HS-27A (cell line): ENCODE measurements at regions not wholly inside any gene's neighbourhood (a gene's known extent, or its start where the extent isn't known, plus 50 kb on each side); places are given as distances from the start of the nearest gene placed in this dataset.
"Not testable (repeated sequence)": the region's sequence is repeated elsewhere in the genome, so short reads cannot be mapped to it uniquely, and the experiment has no call there.

Source experiments
- DNase-seq: peaks from one replicate; pipeline ENCODE4 v3.0.0-alpha.2; 2012; ENCODE audit warnings: low read depth, missing footprints

DNA sequence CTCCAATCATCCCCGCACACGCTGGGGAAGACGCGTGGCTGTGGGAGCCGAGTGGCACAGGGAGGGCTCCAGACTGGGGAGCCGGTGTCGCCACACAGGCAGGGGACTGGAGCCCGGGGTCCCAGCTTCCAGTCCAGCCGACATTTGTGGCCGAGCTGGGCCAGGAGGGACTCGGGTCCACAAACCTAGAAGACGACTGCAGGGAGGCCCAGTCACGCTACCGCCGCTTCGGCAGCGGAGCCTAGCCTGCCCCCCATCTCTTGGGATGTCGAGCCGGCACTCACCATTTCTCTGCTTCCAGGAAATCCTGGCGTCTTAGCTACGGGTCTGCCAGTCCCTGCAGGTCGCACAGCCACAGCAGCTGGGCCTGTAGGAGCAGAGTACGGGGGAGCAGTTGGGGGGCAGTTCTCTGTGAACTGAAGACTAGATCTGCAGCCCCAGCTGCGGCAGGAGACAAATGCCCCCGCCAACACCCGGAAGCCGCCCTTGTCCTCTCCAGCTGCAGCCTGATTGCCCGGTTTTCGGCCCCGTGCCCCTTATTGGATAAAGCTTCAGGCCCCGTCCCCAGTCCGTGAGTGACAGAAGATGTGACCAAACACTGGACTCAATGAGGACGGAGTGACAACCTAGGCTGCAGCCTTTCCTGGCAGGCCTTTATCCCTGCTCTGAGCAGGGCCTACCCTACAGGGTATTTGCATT lies 270.7 kb downstream of the ZNF33B start:
- peak; percentile 59 for DNase-seq

GRCh38 chr10:42351745-42352144 lies 286.6 kb downstream of the ZNF33B start:
- no peak for DNase-seq

DNA sequence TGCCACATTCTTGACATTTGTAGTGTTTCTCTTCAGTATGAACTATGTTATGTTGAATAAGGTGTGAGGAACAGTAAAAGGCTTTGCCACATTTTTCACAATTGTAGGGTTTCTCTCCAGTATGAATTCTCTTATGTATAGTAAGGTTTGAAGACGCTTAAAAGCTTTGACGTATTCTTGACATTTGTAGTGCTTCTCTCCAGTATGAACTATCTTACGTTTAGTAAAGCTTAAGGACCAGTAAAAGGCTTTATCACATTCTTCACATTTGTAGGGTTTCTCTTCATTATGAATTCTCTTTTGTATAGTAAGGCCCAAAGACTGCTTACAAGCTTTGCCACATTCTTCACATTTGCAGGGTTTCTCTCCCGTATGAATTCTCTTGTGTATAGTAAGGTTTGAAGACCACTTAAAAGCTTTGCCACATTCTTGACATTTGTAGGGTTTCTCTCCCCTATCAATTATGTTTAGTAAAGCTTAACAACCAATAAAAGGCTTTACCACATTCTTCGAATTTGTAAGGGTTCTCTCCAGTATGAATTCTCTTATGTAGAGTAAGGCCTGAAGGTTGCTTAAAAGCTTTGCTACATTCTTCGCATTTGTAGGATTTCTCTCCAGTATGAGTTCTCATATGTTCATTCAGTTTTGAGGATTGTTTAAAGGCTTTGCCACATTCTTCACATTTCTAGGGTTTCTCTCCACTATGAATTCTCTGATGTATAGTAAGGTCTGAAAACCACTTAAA lies 301.6 kb downstream of the ZNF33B start:
- not testable (repeated sequence) for DNase-seq

DNA sequence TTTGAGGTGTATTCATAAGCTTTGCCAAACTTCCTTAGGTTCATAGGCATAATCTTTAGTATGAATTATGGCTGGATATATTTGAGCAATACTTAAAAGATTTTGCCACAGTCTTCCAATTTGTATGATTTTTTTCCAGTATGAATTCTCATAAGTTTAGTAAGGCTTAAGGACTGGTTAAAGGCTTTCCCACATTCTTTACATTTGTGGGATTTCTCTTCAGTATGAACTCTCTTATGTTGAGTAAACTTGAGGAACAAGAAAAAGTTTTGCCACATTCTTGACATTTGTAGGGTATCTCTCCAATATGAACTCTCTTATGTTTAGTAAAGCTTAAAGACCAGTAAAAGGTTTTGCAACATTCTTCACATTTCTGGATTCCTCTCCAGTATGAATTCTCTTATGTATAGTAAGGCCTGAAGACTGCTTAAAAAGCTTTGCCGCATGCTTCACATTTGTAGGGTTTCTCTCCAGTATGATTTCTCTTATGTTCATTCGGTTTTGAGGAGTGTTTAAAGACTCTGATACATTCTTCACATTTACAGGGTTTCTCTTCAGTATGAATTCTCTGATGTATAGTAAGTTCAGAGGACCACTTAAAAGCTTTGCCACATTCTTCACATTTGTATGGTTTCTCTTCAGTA lies 302.6 kb downstream of the ZNF33B start:
- not testable (repeated sequence) for DNase-seq

GRCh38 chr10:42304341-42304740 lies 334.0 kb downstream of the ZNF33B start:
- no peak for DNase-seq

GRCh38 chr10:42281896-42282295 lies 356.5 kb downstream of the ZNF33B start:
- not testable (repeated sequence) for DNase-seq

DNA sequence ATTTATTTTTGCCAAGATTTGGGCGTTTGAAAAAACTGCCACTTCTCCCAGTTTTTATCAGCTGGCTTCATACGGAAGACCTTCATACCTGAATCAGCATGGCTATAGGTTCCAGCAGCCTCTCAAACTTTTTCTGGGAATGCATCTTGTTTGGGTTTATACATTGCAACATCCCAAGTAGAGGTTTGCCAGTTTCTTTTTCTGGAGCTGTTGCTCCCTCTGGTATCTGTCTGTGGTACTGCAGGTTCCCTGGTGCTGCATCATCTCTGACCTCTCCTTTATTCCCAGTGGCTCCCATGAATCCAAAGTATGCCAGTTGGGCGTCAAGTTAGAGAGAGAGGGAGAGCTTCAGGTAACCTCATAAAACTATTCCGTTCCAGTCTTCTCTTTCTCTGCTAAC lies 368.6 kb downstream of the ZNF33B start:
- DNase-seq, result not testable (repeated sequence)

DNA sequence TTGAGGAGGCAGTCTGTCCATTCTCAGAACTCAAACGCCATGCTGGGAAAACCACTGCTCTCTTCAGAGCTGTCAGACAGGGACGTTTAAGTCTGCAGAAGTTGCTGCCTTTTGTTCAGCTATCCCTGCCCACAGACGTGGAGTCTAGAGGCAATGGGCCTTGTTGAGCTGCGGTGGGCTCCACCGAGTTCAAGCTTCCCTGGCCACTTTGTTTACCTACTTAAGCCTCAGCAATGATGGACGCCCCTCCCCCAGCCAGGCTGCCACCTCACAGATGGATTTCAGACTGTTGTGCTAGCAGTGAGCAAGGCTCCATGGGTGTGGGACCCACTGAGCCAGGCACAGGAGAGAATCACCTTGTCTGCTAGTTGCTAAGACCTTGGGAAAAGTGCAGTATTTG lies 375.1 kb downstream of the ZNF33B start:
- DNase-seq, result not testable (repeated sequence)

- DNase-seq, result not testable (repeated sequence)
Measured at GRCh38 chr10:42243002-42243401, 395.4 kb downstream of the ZNF33B start.

DNA sequence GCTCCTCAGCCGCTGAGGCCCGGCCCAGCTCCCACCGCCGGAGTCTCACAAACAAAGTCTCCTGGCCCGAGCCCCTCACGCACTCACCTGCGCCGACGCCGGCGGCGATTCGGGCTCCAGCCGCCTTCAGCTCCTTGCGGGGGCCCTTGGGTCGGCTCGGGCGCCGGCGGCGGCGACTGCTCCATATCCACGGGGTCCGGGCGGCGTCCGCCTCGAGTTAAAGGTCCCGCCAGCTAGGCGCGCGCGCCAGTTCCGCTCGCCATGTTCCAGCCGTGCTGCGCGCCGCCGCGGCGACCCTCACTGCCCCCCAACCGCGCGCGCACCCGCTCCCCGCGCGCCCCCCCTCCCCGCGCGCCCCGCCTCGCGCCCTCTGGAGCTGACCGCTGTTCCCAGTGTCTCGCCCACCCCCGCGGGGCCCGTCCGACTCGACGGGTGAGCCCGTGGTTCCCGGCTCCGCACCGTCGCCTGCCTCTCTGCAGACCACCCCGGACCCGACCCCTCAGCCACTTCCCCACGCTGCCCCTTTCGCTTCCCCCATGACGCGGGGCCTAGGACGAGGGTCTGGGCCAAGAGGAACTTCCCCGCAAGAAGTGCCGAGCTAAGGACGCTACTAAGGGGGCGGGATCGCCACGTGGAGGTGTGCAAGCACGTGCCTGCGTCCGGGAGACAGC lies 396.1 kb downstream of the ZNF33B start:
- no peak for DNase-seq

DNA sequence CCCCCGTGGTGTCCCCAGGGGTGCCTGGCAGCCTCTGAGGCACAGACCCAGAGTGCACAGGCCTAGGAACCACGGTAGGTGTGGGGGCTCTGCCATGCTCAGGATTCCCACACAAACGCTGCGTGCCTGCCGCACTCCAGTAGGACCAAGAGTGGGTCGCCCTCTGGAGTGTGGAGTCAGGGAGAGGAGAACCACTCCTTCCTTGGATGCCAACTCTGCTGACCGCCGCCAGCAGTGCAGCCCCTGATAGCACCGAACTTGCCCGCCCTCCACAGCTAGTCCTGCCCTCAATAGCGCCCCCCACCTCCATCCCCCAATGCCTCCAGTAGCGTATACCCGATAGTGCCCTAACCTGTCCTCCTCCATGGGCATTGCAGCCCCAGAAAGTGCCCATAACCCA lies 402.0 kb downstream of the ZNF33B start:
- DNase-seq, result not testable (repeated sequence)

DNA sequence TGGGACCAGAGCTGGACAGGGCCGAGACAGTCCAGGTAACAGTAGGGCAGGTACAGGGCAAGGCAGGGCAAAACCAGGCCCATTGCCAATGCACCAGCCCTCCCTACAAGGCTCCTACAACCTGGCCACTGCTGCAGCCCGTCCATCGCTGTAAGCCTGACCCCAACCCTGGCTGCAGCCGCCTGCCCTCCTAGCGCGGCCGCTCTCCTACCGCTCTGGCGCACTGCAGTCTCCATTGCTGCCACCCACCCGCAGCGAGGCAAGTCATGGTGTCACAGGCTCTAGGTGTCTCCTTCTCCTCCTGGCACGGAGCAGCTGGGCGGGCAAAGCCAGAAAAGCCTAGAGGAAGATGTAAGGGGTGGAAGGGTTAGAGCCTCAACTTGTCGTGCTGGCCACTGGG lies 402.6 kb downstream of the ZNF33B start:
- not testable (repeated sequence) for DNase-seq

GRCh38 chr10:42235241-42235640 lies 403.1 kb downstream of the ZNF33B start:
- not testable (repeated sequence) for DNase-seq

- not testable (repeated sequence) for DNase-seq
Measured at GRCh38 chr10:42234506-42234905, 403.9 kb downstream of the ZNF33B start.

DNA sequence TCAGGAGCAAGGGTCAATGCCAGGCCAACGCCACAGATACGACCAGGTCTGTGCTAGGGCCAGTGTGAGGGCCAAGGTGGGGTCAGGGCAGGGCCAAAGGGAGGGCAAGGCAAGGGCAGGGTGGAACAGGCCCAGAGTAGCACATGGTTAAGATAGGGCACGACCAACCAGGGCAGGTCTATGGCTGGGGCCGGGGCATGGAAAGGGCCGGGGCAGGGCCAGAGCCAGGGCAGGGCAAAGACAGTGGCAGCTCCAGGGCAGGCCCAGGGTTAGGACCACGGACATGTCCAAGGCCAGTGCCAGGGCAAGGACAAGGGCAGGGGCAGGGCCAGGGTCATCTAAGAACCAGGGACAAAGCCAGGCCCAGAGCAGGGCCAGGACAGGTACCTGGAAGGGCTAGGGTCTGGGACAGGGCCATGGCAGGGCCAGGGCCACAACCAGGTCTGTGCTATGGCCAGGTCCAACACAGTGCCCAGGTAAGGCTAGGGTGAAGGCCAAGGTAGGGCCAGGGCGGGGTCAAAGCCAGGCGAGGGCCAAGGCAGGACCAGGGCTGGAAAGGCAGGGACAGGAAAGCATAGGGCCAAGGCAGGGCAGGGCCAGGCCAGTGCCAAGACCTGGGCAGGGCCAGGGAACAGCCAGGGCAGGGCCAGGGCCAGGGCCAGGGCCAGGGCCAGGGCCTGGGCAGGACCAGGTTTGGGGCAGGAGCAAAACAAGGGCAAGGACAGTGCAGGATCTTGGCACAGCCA lies 404.7 kb downstream of the ZNF33B start:
- not testable (repeated sequence) for DNase-seq

DNA sequence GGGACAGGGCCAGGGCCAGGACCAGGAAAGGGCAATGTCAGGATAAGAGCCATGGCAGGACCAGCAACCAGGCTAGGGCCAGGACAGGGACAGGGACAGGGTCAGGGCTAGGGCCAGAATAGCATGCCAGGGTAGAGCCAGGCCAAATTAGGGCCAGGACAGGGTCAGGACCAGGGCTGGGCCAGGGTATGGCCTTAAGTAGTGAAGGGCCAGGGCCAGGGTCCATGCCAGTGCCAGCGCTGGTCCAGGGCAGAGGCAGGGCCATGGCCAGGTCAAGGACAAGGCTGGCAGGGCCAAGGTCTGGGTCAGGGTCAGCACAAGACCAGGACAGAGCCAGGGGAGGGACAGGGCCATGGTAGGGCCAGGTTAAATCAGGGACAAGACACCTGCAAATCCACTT lies 405.4 kb downstream of the ZNF33B start:
- not testable (repeated sequence) for DNase-seq

DNA sequence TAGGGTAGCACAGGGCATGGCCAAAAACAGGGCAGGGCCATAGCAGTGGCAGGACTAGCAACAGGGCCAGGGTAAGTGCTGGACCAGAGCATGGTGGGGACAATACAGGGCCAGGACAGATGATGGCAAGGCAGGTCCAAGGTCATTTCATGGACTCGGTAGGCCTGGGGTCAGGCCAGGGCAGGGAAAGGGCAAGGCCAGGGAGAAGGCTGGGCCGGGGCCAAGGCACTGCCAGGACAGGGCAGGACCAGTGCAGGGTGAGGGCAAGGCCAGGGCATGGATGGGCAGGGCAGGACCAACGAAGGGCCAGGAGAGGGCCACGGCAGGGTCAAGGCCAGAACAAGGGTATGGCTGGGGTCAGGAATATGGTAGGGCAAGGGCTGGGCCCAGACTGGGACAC lies 407.6 kb downstream of the ZNF33B start:
- DNase-seq, result not testable (repeated sequence)

GRCh38 chr10:42230115-42230514 lies 408.3 kb downstream of the ZNF33B start:
- not testable (repeated sequence) for DNase-seq

GRCh38 chr10:42227859-42228258 lies 410.5 kb downstream of the ZNF33B start:
- DNase-seq, result not testable (repeated sequence)

DNA sequence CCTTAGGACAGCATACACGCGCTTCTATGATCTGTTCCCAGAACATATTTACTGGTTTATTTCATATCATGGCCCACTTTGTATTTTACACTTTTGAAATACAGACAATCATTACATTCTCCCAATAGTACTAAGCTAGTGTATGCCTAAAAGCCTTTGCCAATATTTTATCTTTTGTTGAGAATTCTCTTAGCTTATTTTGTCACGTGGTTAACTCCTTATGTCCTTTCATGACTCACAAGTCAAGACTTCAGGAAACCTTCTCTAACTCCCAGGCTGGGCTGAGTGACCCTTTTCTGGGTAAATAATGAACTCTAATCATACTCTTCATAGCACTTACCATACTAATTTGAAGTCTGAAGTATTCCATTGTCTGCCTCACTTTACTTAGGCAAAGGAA lies 444.8 kb downstream of the ZNF33B start:
- not testable (repeated sequence) for DNase-seq

DNA sequence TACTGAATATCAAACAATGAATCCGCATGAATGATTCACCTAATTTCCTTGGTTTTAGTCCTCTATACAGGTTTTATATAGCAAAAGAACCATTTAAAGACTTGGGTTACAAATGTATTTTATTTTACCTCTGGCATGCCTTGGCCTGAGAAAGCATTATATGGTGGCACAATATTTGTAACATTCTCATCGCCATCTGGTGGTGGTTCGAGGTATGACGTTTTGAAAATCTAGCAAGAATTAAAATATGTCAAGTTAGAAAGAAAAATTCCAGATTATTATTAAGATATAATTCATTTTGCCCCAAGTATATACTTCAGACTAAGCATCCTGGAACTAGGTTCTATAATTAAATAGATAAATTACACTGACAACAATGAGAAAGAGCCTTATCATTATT lies 445.9 kb downstream of the ZNF33B start:
- not testable (repeated sequence) for DNase-seq
